ENCODE measurements at regions not wholly inside any gene's neighbourhood (a gene's known extent, or its start where the extent isn't known, plus 50 kb on each side); places are given as distances from the start of the nearest gene placed in this dataset.

- no peak for ATAC-seq
- no TSS peak for BruUV-seq (replicated peaks)
- ChIA-PET CTCF (no interaction called here), POLR2A (no interaction called here)
- in situ Hi-C loops (cut with HindIII; ENCODE audit: low pct_unique_long_range_greater_than_20kb, low sequenced_read_pairs) (no loop called here), intact Hi-C loops (cut with micrococcal nuclease; ENCODE audit: unreplicated experiment) (no loop called here)
- no peak overlapping the region for H3K4me3 ChIP-seq (ENCODE audit: low read depth in 2 of 2, low read length in 2 of 2)
- DNase-seq (ENCODE audit: low read depth, low spot score), result no peak
- H3K27ac ChIP-seq (ENCODE audit: low read length), result no peak overlapping the region
- H3K9me3 ChIP-seq (ENCODE audit: control insufficient read depth, insufficient read depth, low read depth, low read length), result no peaks in the 10 kb centered on the region
- H3K27me3 ChIP-seq (ENCODE audit: control insufficient read depth, insufficient read depth, low read length), result no peaks in the 10 kb centered on the region
- no peaks in the 10 kb centered on the region for H3K36me3 ChIP-seq (ENCODE audit: control insufficient read depth, insufficient read depth, low read length)
- no peaks in the 10 kb centered on the region for H3K4me1 ChIP-seq (ENCODE audit: control insufficient read depth, insufficient read depth, low read length)
- TF ChIP-seq POLR2AphosphoS5 (IDR thresholded peaks at IDR 0.05; ENCODE audit: low read depth, low read length), result no peak
- no peak for TF ChIP-seq REST (IDR thresholded peaks at IDR 0.05; ENCODE audit: insufficient read depth in 1 of 2, low read depth in 2 of 2, low read length in 1 of 2)
- TF ChIP-seq SIN3A (IDR thresholded peaks at IDR 0.05; ENCODE audit: borderline replicate concordance, insufficient read depth, low read depth, low read length), result no peak
- no peak for TF ChIP-seq TCF7L2 (IDR thresholded peaks at IDR 0.05; ENCODE audit: low read depth, low read length)
- TF ChIP-seq CTCF (IDR thresholded peaks at IDR 0.05), result no peak
Measured at GRCh38 chr1:209162651-209163050, 420.9 kb upstream of the CAMK1G start.

GRCh38 chr1:209168204-209168603 lies 415.3 kb upstream of the CAMK1G start:
- Histone ChIP-seq H3K27me3 (ENCODE audit: control insufficient read depth, insufficient read depth, low read length) (no peaks in the 10 kb centered on the region), H3K36me3 (ENCODE audit: control insufficient read depth, insufficient read depth, low read length) (no peaks in the 10 kb centered on the region), H3K9me3 (ENCODE audit: control insufficient read depth, insufficient read depth, low read depth, low read length) (no peaks in the 10 kb centered on the region), H3K4me3 (ENCODE audit: low read depth in 2 of 2, low read length in 2 of 2) (no peak overlapping the region), H3K27ac (ENCODE audit: low read length) (no peak overlapping the region), H3K4me1 (ENCODE audit: control insufficient read depth, insufficient read depth, low read length) (no peaks in the 10 kb centered on the region)
- no TSS peak for BruUV-seq (replicated peaks)
- ChIA-PET POLR2A (no interaction called here), CTCF (no interaction called here)
- intact Hi-C loops (cut with micrococcal nuclease; ENCODE audit: unreplicated experiment), result no loop called here
- TF ChIP-seq REST (IDR thresholded peaks at IDR 0.05; ENCODE audit: insufficient read depth in 1 of 2, low read depth in 2 of 2, low read length in 1 of 2) (no peak), TCF7L2 (IDR thresholded peaks at IDR 0.05; ENCODE audit: low read depth, low read length) (no peak), POLR2AphosphoS5 (IDR thresholded peaks at IDR 0.05; ENCODE audit: low read depth, low read length) (no peak), SIN3A (IDR thresholded peaks at IDR 0.05; ENCODE audit: borderline replicate concordance, insufficient read depth, low read depth, low read length) (no peak)
- no peak for ATAC-seq
- in situ Hi-C loops (cut with HindIII; ENCODE audit: low pct_unique_long_range_greater_than_20kb, low sequenced_read_pairs), result no loop called here
- DNase-seq (ENCODE audit: low read depth, low spot score), result no peak
